ENCODE measurements at regions not wholly inside any gene's neighbourhood (a gene's known extent, or its start where the extent isn't known, plus 50 kb on each side); places are given as distances from the start of the nearest gene placed in this dataset.

- no peak for TF ChIP-seq POLR2AphosphoS5 (IDR thresholded peaks at IDR 0.05; ENCODE audit: borderline replicate concordance, low read depth, low read length)
- TF ChIP-seq EZH2 (IDR thresholded peaks at IDR 0.05), result no peak
- TF ChIP-seq FOXP2 (optimal IDR thresholded peaks at IDR 0.05; ENCODE audit: control extremely low read depth, extremely low read length, insufficient read depth), result no peak
These were observed 95.4 kb downstream of the OGFRL1 start for GRCh38 chr6:71383901-71384489.
